ENCODE measurements at regions not wholly inside any gene's neighbourhood (a gene's known extent, or its start where the extent isn't known, plus 50 kb on each side); places are given as distances from the start of the nearest gene placed in this dataset.
A peak's percentile ranks its signal among the peaks of the same experiment; 100 is the strongest.

GRCh38 chr10:42475168-42476098 is 162.9 kb downstream of the ZNF33B start:
- Histone ChIP-seq H3F3A (ENCODE audit: insufficient read depth) (no peaks in the 10 kb centered on the region), H4K20me1 (ENCODE audit: insufficient read depth) (no peaks in the 10 kb centered on the region), H3K9me2 (ENCODE audit: insufficient read depth) (no peaks in the 10 kb centered on the region), H3K4me1 (ENCODE audit: insufficient read depth) (no peaks in the 10 kb centered on the region), H2AFZ (peak overlapping the region; percentile 62), H3K27me3 (replicated peaks; ENCODE audit: insufficient read depth) (no peaks in the 10 kb centered on the region), H3K9me3 (ENCODE audit: low read depth) (no peaks in the 10 kb centered on the region), H3K9ac (peak overlapping the region; percentile 28), H3K27ac (no peak overlapping the region), H3K79me2 (ENCODE audit: insufficient read depth) (no peaks in the 10 kb centered on the region), H3K4me2 (ENCODE audit: unreplicated experiment) (peak overlapping the region; percentile 35), H3K4me3 (peak overlapping the region; percentile 63), H3K36me3 (ENCODE audit: low read depth) (no peaks in the 10 kb centered on the region)
- TF ChIP-seq EZH2phosphoT487 (IDR thresholded peaks at IDR 0.05; ENCODE audit: insufficient read depth, low read depth) (no peak), EZH2 (IDR thresholded peaks at IDR 0.05; ENCODE audit: insufficient read depth, poor library complexity, severe bottlenecking) (no peak)
- peak; percentile 36 for DNase-seq
- 19 to 25% methylated on average over 39 to 52 of the region's 52 CpGs for WGBS, 2 experiments (ENCODE audit: low coverage in 1 of 2, low lambda C conversion rate in 2 of 2, missing lambda C conversion rate in 2 of 2)
- in situ Hi-C loops (cut with MboI): no loop called here

- Histone ChIP-seq H3K79me2 (ENCODE audit: insufficient read depth) (no peaks in the 10 kb centered on the region), H3K36me3 (ENCODE audit: low read depth) (no peaks in the 10 kb centered on the region), H2AFZ (no peak overlapping the region), H3K4me3 (no peak overlapping the region), H3K9me3 (ENCODE audit: low read depth) (no peaks in the 10 kb centered on the region), H3K27me3 (replicated peaks; ENCODE audit: insufficient read depth) (no peaks in the 10 kb centered on the region), H4K20me1 (ENCODE audit: insufficient read depth) (no peaks in the 10 kb centered on the region), H3K9ac (no peak overlapping the region), H3K9me2 (ENCODE audit: insufficient read depth) (no peaks in the 10 kb centered on the region), H3K27ac (no peak overlapping the region), H3K4me2 (ENCODE audit: unreplicated experiment) (no peak overlapping the region), H3K4me1 (ENCODE audit: insufficient read depth) (no peaks in the 10 kb centered on the region), H3F3A (ENCODE audit: insufficient read depth) (no peaks in the 10 kb centered on the region)
- TF ChIP-seq EZH2phosphoT487 (IDR thresholded peaks at IDR 0.05; ENCODE audit: insufficient read depth, low read depth): no peak
- no peak for TF ChIP-seq EZH2 (IDR thresholded peaks at IDR 0.05; ENCODE audit: insufficient read depth, poor library complexity, severe bottlenecking)
- in situ Hi-C loops (cut with MboI): no loop called here
- DNase-seq: no peak
- WGBS, 2 experiments (ENCODE audit: low coverage in 1 of 2, low lambda C conversion rate in 2 of 2, missing lambda C conversion rate in 2 of 2): 26 to 30% methylated on average over 6 of the region's 6 CpGs
These were observed 184.1 kb downstream of the ZNF33B start for GRCh38 chr10:42454313-42454712.

GRCh38 chr10:42431095-42431494 is 207.3 kb downstream of the ZNF33B start:
- 30 to 32% methylated on average over 5 of the region's 5 CpGs for WGBS, 2 experiments (ENCODE audit: low coverage in 1 of 2, low lambda C conversion rate in 2 of 2, missing lambda C conversion rate in 2 of 2)
- DNase-seq: no peak
- H3K9ac ChIP-seq: no peak overlapping the region
- H3K27me3 ChIP-seq (replicated peaks; ENCODE audit: insufficient read depth): no peaks in the 10 kb centered on the region
- H3K9me3 ChIP-seq (ENCODE audit: low read depth): no peaks in the 10 kb centered on the region
- H3K4me1 ChIP-seq (ENCODE audit: insufficient read depth): no peaks in the 10 kb centered on the region
- no peaks in the 10 kb centered on the region for H3F3A ChIP-seq (ENCODE audit: insufficient read depth)
- H3K36me3 ChIP-seq (ENCODE audit: low read depth): no peaks in the 10 kb centered on the region
- TF ChIP-seq EZH2phosphoT487 (IDR thresholded peaks at IDR 0.05; ENCODE audit: insufficient read depth, low read depth): no peak
- TF ChIP-seq EZH2 (IDR thresholded peaks at IDR 0.05; ENCODE audit: insufficient read depth, poor library complexity, severe bottlenecking): no peak
- no peak overlapping the region for H2AFZ ChIP-seq
- H3K79me2 ChIP-seq (ENCODE audit: insufficient read depth): no peaks in the 10 kb centered on the region
- H4K20me1 ChIP-seq (ENCODE audit: insufficient read depth): no peaks in the 10 kb centered on the region
- no peaks in the 10 kb centered on the region for H3K9me2 ChIP-seq (ENCODE audit: insufficient read depth)
- no peak overlapping the region for H3K4me3 ChIP-seq
- no peak overlapping the region for H3K27ac ChIP-seq
- in situ Hi-C loops (cut with MboI): no loop called here
- H3K4me2 ChIP-seq (ENCODE audit: unreplicated experiment): no peak overlapping the region

GRCh38 chr10:42428534-42428933 is 209.8 kb downstream of the ZNF33B start:
- no peaks in the 10 kb centered on the region for H4K20me1 ChIP-seq (ENCODE audit: insufficient read depth)
- in situ Hi-C loops (cut with MboI): no loop called here
- TF ChIP-seq EZH2 (IDR thresholded peaks at IDR 0.05; ENCODE audit: insufficient read depth, poor library complexity, severe bottlenecking) (no peak), EZH2phosphoT487 (IDR thresholded peaks at IDR 0.05; ENCODE audit: insufficient read depth, low read depth) (no peak)
- H3K9ac ChIP-seq: no peak overlapping the region
- no peaks in the 10 kb centered on the region for H3K9me3 ChIP-seq (ENCODE audit: low read depth)
- DNase-seq: peak; percentile 28
- no peaks in the 10 kb centered on the region for H3K36me3 ChIP-seq (ENCODE audit: low read depth)
- 67 to 69% methylated on average over 1 of the region's 1 CpG for WGBS, 2 experiments (ENCODE audit: low coverage in 1 of 2, low lambda C conversion rate in 2 of 2, missing lambda C conversion rate in 2 of 2)
- H3K9me2 ChIP-seq (ENCODE audit: insufficient read depth): no peaks in the 10 kb centered on the region
- no peaks in the 10 kb centered on the region for H3F3A ChIP-seq (ENCODE audit: insufficient read depth)
- no peak overlapping the region for H3K4me2 ChIP-seq (ENCODE audit: unreplicated experiment)
- H3K4me3 ChIP-seq: no peak overlapping the region
- H3K79me2 ChIP-seq (ENCODE audit: insufficient read depth): no peaks in the 10 kb centered on the region
- H3K27ac ChIP-seq: no peak overlapping the region
- H3K27me3 ChIP-seq (replicated peaks; ENCODE audit: insufficient read depth): no peaks in the 10 kb centered on the region
- no peak overlapping the region for H2AFZ ChIP-seq
- H3K4me1 ChIP-seq (ENCODE audit: insufficient read depth): no peaks in the 10 kb centered on the region

Measured in GM23248 (cell line).